NT2/D1 (cell line): ENCODE measurements at regions not wholly inside any gene's neighbourhood (a gene's known extent, or its start where the extent isn't known, plus 50 kb on each side); places are given as distances from the start of the nearest gene placed in this dataset.

Source experiments
- DNase-seq: peaks from one replicate; pipeline ENCODE4 v3.0.0-alpha.2; 2011; ENCODE audit warnings: low read depth, low spot score
- H3K27me3 ChIP-seq: 2 replicates; pipeline ENCODE4 v1.6.0; 2011; ENCODE audit warnings: mild to moderate bottlenecking; ENCODE audit not compliant: insufficient read length, insufficient read depth
- H3K36me3 ChIP-seq: 2 replicates; pipeline ENCODE4 v1.6.1; 2011; ENCODE audit warnings: mild to moderate bottlenecking, low read length, mixed read lengths; ENCODE audit not compliant: insufficient read depth, insufficient read length
- H3K4me1 ChIP-seq: 2 replicates; pipeline ENCODE4 v1.5.1; 2011; ENCODE audit not compliant: insufficient read depth, insufficient read length
- H3K4me3 ChIP-seq: 2 replicates; pipeline ENCODE4 v1.5.1; 2011; ENCODE audit warnings: low read depth; ENCODE audit not compliant: insufficient read length
- H3K9ac ChIP-seq: 2 replicates; pipeline ENCODE4 v1.6.0; 2011; ENCODE audit warnings: low read depth; ENCODE audit not compliant: insufficient read length
- H3K9me3 ChIP-seq: 2 replicates; pipeline ENCODE4 v1.5.1; 2011; ENCODE audit warnings: mild to moderate bottlenecking, low read length; ENCODE audit not compliant: insufficient read depth
- SUZ12 ChIP-seq: IDR thresholded peaks from 2 replicates; pipeline ENCODE4 v1.6.1; 2011; ENCODE audit not compliant: insufficient read length, insufficient read depth; ENCODE audit errors: extremely low read depth
- YY1 ChIP-seq: IDR thresholded peaks from 2 replicates; pipeline ENCODE4 v1.6.1; 2011; ENCODE audit not compliant: insufficient read length, insufficient read depth
- ZNF274 ChIP-seq: IDR thresholded peaks from 2 replicates; pipeline ENCODE4 v1.6.1; 2011; ENCODE audit warnings: mild to moderate bottlenecking, low read depth, low read length

GRCh38 chr12:43281563-43281962 is 270.4 kb downstream of the ADAMTS20 start:
- Histone ChIP-seq H3K36me3 (no peaks in the 10 kb centered on the region), H3K4me3 (no peak overlapping the region), H3K27me3 (no peaks in the 10 kb centered on the region), H3K9ac (peak overlapping the region; percentile 16), H3K4me1 (no peaks in the 10 kb centered on the region), H3K9me3 (0 out of 2 replicates have a peak, but pooled peaks cover 4% of the 10 kb centered on the region)
- no peak for DNase-seq
- no peak for TF ChIP-seq ZNF274
- no peak for TF ChIP-seq SUZ12
- TF ChIP-seq YY1, result no peak

DNA sequence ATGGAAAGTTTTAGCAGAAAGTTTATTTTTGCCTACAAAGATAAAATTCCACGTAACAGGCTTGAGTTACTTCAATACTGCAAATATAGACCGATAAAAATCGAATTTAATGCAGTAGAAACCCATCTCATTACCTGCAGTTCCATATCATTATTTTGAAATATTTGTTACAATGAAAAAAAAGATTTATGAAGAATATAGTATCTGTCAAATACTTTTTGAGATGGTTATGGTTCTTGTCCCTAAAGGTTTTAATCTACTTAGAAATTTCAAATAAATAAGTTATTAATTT is 273.5 kb downstream of the ADAMTS20 start:
- H3K36me3 ChIP-seq, result no peaks in the 10 kb centered on the region
- DNase-seq, result no peak
- no peaks in the 10 kb centered on the region for H3K4me1 ChIP-seq
- H3K4me3 ChIP-seq, result no peak overlapping the region
- H3K9ac ChIP-seq, result no peak overlapping the region
- 0 out of 2 replicates have a peak, but pooled peaks cover 4% of the 10 kb centered on the region for H3K9me3 ChIP-seq
- no peaks in the 10 kb centered on the region for H3K27me3 ChIP-seq
- TF ChIP-seq YY1, result no peak
- TF ChIP-seq SUZ12, result no peak
- no peak for TF ChIP-seq ZNF274

DNA sequence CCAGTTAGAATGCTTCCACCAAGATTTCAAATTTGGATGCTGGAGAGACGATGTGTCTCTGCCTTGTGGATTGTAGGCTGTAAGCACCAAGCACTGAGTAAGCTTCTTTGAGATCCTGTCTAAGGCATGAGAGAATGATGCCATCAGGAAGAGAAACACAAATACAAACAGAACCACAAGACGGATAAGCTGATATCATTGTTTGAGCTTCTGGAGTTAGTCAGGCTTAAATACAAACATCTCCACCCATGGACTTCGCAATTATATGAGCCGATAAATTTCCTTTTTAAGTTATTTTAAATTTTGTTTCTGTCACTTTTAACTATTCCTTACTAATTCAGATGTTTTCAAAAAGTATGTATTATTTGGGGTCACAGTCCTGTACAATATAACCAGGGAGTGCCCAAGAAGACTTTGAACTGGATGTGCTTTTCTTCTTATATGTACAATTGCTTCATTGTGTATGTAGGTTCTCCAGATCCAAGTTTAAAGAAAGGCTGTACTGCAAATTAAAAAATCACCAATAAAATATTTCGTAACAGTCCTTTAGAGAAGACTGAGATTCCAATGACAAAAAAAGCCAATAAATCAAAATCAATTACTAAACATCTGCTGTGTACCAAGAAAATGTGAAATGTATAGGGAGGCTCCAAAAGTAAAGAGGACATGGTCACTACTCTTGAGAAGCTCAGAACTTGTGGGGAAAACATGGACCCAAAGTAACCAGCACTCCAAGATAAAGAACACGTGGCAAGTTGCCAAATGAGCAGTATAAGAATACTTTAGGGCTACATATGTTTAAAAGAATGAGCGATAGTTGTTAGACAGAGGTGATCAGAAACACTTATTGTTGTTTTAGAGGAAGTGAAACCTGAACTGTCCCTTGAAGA is 274.1 kb downstream of the ADAMTS20 start:
- TF ChIP-seq YY1 (no peak), ZNF274 (no peak), SUZ12 (no peak)
- H3K27me3 ChIP-seq, result no peaks in the 10 kb centered on the region
- DNase-seq, result no peak
- H3K9ac ChIP-seq, result no peak overlapping the region
- H3K4me3 ChIP-seq, result no peak overlapping the region
- H3K9me3 ChIP-seq, result 0 out of 2 replicates have a peak, but pooled peaks cover 4% of the 10 kb centered on the region
- no peaks in the 10 kb centered on the region for H3K4me1 ChIP-seq
- no peaks in the 10 kb centered on the region for H3K36me3 ChIP-seq

GRCh38 chr12:43273467-43273866 is 278.5 kb downstream of the ADAMTS20 start:
- Histone ChIP-seq H3K36me3 (no peaks in the 10 kb centered on the region), H3K9me3 (0 out of 2 replicates have a peak, but pooled peaks cover 7% of the 10 kb centered on the region), H3K9ac (no peak overlapping the region), H3K4me1 (no peaks in the 10 kb centered on the region), H3K4me3 (no peak overlapping the region), H3K27me3 (no peaks in the 10 kb centered on the region)
- TF ChIP-seq SUZ12 (no peak), ZNF274 (no peak), YY1 (no peak)
- DNase-seq, result no peak

- Histone ChIP-seq H3K27me3 (no peaks in the 10 kb centered on the region), H3K36me3 (no peaks in the 10 kb centered on the region), H3K4me3 (no peak overlapping the region), H3K9me3 (0 out of 2 replicates have a peak, but pooled peaks cover 3% of the 10 kb centered on the region), H3K9ac (no peak overlapping the region), H3K4me1 (no peaks in the 10 kb centered on the region)
- TF ChIP-seq ZNF274, result no peak
- TF ChIP-seq YY1, result no peak
- no peak for TF ChIP-seq SUZ12
- no peak for DNase-seq
Measured at GRCh38 chr12:43271659-43272058, 280.3 kb downstream of the ADAMTS20 start.

DNA sequence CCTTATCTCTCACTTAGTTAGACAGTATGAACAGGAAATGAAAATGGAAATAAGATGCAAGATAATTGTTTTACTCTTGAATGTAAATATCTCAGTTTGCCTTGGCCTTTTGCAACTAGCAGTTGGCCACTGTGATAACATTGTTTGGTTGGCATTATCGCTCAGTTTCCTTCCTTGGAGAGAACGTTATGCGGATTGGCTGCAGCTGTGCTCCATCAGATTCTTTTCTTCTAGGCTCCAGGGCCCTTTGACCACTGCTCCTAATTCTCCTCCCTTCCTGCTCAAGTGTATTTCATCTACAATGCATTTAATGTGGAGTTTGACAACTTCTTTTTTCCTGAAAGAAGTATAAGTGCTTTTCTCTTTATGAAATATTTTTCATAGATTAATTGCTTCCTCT is 284.2 kb downstream of the ADAMTS20 start:
- H3K4me3 ChIP-seq, result no peak overlapping the region
- no peaks in the 10 kb centered on the region for H3K27me3 ChIP-seq
- TF ChIP-seq SUZ12 (no peak), YY1 (no peak), ZNF274 (no peak)
- no peak for DNase-seq
- H3K4me1 ChIP-seq, result no peaks in the 10 kb centered on the region
- 0 out of 2 replicates have a peak, but pooled peaks cover 3% of the 10 kb centered on the region for H3K9me3 ChIP-seq
- no peaks in the 10 kb centered on the region for H3K36me3 ChIP-seq
- no peak overlapping the region for H3K9ac ChIP-seq

- DNase-seq, result no peak
- H3K27me3 ChIP-seq, result no peaks in the 10 kb centered on the region
- no peak overlapping the region for H3K9ac ChIP-seq
- no peaks in the 10 kb centered on the region for H3K36me3 ChIP-seq
- no peak overlapping the region for H3K4me3 ChIP-seq
- no peaks in the 10 kb centered on the region for H3K9me3 ChIP-seq
- no peaks in the 10 kb centered on the region for H3K4me1 ChIP-seq
- no peak for TF ChIP-seq SUZ12
- TF ChIP-seq YY1, result no peak
- no peak for TF ChIP-seq ZNF274
Measured at GRCh38 chr12:43261701-43262100, 290.3 kb downstream of the ADAMTS20 start.

GRCh38 chr12:43255522-43256111 is 296.4 kb downstream of the ADAMTS20 start:
- Histone ChIP-seq H3K4me3 (no peak overlapping the region), H3K9ac (no peak overlapping the region), H3K9me3 (no peaks in the 10 kb centered on the region), H3K4me1 (no peaks in the 10 kb centered on the region), H3K27me3 (no peaks in the 10 kb centered on the region), H3K36me3 (no peaks in the 10 kb centered on the region)
- DNase-seq, result no peak
- TF ChIP-seq SUZ12 (no peak), YY1 (no peak), ZNF274 (no peak)
